T47D (cell line): ENCODE measurements at regions not wholly inside any gene's neighbourhood (a gene's known extent, or its start where the extent isn't known, plus 50 kb on each side); places are given as distances from the start of the nearest gene placed in this dataset.
"Not testable (repeated sequence)": the region's sequence is repeated elsewhere in the genome, so short reads cannot be mapped to it uniquely, and the experiment has no call there.

Source experiments
- DNase-seq, 2 experiments: peaks; one replicate each; pipeline versions ENCODE4 v3.0.0 to v3.0.0-alpha.2; 2011 to 2012; ENCODE audit warnings: low read depth in 1 of 2, low spot score in 1 of 2
- JUND ChIP-seq: IDR thresholded peaks from 2 replicates; pipeline ENCODE4 v1.6.1; 2012; ENCODE audit warnings: low read depth
- in situ Hi-C: cut with HindIII; loops from 2 replicates; pipeline ENCODE4 v1.10.0; 2016; ENCODE audit warnings: low sequenced_read_pairs, low pct_unique_long_range_greater_than_20kb

DNA sequence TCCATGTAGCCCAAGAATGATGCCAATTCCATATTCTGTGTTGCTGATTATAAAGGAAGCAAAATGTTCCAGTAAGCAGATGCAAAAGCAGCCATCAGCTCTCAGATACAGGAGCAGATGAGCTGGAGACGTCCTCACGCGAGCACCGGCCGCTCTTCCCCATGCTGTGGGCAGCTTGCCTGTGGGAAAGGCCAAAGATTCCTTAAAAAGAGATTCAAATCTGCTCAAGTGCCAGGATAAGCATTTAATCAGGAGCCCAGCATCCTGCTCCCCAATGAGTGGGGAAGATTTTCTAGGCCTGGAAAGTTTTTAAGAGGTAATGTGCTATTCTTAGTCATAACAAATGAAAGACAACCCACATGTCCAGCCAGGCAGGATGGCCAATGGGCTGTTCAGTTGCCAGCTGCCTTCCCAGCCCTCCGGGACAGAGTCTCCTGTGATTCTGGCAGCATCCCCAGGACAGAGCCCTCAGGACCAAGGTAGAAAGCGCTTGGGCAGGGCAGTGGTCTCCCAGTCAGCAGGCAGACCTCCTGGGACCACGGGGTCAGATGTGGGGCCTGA is 108.2 kb upstream of the TMPRSS2 start:
- in situ Hi-C loops = no loop called here
- TF ChIP-seq JUND = no peak
- DNase-seq = no peak

DNA sequence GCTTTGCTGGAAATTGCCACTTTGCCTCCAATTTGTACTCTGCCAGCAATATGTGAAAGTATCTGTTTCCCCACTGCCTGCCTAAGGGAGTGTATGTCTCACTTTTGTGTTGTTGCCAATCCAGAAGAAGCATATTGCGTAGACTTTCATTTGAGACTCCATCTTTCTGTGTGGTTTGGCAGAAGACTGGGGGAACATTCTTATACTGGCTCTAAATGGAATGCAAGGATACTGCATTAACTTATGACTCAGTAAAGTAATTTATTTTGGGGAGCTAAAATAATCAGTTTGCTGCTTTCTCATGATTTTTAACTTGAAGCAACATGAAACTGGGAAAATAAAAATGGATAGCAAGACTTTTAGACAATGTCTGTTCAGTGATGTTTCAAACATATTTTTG is 107.7 kb upstream of the TMPRSS2 start:
- in situ Hi-C loops = no loop called here

DNA sequence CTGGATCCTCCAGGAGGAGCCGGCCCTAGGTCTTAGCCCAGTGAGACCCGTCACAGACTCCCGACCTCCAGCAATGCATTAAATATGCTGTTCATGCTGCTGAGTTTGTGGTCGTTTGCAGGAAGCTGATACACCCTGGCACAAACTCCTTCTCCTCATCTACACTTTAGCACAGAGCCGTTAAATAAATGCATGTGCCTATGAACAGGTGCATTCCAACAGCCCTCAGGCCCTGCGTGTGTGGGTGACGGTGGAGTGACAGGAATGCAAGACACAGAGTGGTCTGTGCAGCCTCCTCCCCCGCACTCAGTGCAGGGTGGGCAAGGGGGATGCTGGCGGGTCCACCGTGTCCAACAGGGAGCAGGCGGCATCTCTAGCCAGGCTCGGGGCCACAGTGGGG is 106.6 kb upstream of the TMPRSS2 start:
- in situ Hi-C loops = no loop called here
- no peak for TF ChIP-seq JUND
- no peak for DNase-seq

More for the DNA sequence above, 107.7 kb upstream of the TMPRSS2 start:
- peak in 1 of 2 experiments; percentile 35 for DNase-seq
- TF ChIP-seq JUND = no peak

DNA sequence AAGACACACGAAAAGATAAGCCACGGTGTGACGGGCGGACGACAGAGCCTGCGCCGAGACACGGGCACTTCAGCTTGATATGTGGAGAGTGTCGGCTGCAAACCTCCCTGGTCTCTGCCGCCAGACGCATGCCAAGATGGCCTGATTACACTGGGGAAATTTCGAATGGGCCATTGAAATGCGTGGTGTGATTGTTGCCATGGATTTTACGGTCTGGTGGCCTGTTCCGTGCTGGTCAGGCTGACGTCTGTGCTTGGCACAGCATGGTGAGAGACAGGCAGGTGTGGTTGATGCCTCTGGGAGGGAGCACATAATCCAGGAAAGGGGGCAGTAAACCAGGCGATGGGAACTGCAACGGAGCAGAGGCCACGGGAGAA is 105.6 kb upstream of the TMPRSS2 start:
- in situ Hi-C loops = no loop called here
- no peak for DNase-seq
- TF ChIP-seq JUND = no peak

DNA sequence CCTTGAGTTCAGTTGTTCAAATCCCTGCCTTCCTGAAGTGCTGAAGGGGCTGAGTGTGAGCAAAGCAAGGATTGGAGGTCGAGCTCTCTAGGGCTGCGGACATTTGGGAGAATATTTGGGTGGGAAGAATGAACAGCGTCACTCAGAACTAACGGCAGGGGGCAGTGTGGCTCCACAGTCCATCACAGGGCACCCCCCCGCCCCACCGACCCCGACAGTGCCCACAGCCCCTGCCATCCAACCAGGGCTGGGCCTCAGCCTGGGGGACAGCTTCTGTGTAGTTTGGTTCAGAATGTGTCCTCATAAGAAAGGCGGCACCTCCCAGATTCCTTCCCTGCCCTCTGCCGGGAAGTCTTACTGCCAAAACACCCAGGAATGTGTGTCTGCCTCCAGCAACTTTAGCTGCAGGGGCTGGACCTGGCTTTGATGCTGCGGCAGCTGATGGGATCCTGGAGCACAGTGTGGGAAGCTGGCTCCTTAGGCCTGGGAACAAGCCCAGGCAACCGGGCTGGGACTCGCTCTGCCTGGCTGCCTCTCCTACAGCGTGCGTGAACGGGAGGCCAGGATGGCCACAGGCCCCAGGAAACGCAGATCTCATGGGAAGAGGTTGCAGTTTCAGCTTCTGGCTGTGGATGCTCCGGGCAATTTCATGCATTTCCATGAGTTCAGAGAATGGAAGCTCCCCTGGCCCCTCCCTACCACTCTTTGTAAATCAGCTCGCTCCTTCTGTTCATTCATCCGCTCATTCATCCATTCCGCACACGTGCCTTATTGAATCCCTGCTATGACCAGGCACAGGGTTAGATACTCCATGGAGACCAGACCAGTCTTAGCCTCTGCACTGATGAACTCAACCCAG is 104.9 kb upstream of the TMPRSS2 start:
- in situ Hi-C loops = no loop called here
- TF ChIP-seq JUND = no peak
- DNase-seq = peak; percentile 63 to 83

DNA sequence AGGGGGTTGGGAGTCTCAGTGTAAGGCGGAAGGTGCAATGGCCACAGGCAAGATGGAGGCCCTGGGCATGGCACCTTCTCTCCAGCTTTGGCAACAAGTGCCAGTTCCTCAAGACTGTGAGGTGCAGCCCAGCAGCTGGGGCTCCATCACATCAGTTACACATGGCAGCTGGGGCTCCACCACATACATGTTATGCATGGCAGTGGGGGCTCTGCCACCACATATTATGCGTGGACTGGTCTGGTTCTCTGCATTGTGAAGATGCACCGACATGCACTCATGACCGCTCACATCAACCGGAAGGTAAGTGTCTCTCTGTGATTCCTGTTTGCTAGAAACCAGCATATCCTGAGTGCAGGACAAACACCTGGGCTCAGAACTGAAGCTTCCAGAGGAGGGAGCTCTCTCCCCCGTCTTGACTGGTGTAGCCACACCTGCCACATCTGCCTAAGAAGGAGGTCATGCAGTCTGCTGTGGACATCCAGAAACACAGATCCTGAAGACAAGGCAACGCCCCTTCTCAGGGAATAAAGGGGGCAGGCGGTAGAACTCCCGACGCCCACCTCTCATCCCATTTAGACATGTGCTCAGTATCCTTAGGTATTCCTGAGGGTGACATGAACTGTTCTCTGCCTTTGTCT is 104.1 kb upstream of the TMPRSS2 start:
- no peak for TF ChIP-seq JUND
- in situ Hi-C loops = no loop called here
- peak; percentile 41 to 82 for DNase-seq

DNA sequence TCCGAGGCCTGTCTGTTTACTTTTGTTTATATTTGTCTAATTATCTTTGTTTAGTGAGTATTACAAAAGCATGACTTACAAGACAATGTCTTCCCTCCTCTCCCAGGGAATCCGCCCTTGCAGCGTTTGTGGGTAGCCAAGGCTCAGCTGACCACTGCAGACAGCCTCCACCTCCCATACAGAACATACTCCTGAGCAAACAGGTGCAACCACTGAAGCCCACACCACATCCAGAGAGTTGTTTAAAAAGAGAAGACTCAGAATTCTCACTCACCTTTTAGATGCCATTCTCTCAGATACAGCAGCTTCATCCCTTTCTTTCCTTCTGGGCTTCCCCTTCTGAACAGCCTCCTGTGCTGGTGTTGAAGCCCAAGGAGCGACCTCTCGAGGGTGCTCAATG is 103.5 kb upstream of the TMPRSS2 start:
- in situ Hi-C loops = no loop called here
- no peak for TF ChIP-seq JUND
- DNase-seq = no peak

DNA sequence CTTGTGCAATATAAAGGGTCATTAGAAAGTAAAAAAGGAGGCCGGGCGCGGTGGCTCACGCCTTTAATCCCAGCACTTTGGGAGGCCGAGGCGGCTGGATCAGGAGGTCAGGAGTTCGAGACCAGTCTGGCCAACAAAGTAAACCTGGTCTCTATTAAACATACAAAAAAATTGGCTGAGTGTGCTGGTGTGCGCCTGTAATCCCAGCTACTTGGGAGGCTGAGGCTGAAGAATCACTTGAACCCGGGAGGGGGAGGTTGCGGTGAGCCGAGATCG is 102.8 kb upstream of the TMPRSS2 start:
- DNase-seq, in situ Hi-C loops: not testable (repeated sequence)

DNA sequence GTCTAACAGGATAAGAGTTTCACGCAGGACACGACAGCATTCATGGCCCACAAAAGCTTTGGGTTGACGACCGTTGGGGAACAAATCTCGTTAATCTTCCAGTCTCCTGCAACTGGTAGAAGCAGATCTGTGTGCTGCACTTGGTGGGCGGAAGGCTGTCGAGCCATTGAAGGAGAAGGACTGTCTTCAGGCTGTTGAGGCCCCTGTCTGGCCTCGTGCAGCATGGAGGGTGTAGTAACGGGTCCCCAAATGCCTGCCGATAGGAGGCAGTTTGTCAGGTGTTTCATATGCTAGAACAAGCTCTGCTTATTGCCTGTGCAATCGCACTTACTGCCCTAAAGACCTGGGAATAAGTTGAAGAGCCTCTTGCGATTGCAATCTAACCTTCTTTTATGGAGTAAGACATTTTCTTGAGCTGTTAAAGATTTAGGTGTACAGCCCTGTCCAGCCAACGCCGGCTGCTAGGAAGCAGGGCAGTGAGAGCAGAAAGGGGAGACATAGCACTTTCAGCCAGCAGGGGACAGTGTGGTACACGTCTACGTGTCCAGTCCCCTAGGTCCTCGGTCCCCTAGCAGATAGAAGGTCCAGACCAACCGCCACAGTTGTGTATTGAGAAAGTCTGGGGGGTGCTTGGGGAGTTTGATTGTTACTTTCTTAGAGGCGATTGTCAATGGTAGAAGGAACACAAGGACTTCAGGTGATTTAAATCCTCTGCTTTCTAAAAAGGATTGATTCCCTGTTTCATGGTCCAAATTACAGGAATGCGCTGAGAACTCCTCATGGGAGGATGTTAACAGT is 102.3 kb upstream of the TMPRSS2 start:
- DNase-seq = peak; percentile 52 to 80
- no peak for TF ChIP-seq JUND
- in situ Hi-C loops = no loop called here

DNA sequence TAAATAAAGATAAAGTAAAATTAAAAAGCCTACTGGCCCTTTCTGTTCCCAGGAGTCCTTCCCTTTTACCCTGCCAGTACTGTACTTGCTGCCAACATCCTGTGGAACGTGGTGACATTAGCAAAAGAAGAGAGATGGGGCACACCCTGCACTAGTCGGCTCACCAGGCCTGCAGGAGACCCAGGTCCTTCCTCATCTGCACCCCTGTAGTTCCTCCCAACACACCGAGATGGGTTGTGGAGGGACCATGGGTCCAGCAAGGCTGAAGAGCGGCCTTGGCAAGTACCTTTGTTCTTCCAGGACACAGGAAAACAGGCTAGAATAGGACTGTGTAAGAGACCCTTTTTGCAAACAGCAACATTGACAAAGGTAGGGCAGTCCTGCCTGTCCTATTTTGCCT is 98.7 kb upstream of the TMPRSS2 start:
- no peak for TF ChIP-seq JUND
- in situ Hi-C loops = no loop called here
- no peak for DNase-seq

DNA sequence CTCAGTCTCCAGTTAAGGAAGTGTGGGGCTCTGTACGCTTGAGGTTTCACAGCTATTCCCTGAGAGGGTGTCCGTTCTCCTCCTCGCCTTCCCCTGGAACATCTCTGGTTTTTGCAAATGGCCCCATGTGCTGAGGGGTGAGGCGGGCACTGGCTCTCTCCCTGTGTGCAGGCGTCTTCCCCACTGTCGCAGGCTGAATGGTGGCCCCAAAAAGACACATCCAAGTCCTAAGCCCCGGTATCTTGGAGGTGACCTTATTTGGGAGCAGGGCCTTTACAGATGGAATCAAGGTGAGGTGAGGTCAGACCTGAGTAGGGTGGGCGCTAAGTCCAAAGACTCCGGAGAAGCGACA is 98.0 kb upstream of the TMPRSS2 start:
- no peak for TF ChIP-seq JUND
- no peak for DNase-seq
- in situ Hi-C loops = no loop called here

DNA sequence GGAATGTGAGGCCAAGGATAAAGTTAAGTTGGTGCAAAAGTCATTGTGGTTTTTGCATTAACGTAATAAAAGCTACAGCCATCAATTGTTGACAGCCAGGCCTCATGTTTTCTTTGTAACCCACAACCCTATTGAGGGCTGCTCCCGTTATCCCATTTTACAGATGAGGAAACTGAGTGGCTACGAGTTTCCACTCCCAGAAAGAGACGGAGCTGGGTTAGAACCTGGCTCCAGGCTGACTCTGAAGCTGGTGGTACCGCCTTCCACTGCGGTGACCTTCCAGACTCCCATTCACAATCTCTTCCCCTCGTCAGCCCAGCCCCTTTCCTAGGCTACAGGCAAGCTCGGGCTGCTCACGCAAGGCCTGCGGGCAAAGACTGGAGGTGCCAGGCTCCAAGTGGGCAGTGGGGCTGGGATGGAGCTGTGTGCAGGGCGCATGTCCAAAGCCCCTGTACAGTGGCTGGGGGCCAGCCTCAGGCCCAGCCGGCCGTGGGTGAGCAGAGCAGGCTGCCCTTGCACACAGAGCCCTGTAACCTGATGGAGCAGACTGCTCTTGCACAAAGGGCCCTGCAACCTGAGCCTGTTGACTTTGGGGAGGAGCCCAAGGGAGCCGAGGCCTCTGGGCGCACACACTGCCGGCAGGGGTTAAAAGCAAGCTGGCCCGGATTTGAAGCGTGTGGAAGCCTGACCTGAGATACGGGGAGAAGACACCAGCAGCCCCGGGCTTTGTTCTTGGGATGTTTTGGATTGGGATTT is 97.4 kb upstream of the TMPRSS2 start:
- in situ Hi-C loops = no loop called here
- no peak for TF ChIP-seq JUND
- peak; percentile 76 to 90 for DNase-seq
